ENCODE measurements at regions not wholly inside any gene's neighbourhood (a gene's known extent, or its start where the extent isn't known, plus 50 kb on each side); places are given as distances from the start of the nearest gene placed in this dataset.

DNA sequence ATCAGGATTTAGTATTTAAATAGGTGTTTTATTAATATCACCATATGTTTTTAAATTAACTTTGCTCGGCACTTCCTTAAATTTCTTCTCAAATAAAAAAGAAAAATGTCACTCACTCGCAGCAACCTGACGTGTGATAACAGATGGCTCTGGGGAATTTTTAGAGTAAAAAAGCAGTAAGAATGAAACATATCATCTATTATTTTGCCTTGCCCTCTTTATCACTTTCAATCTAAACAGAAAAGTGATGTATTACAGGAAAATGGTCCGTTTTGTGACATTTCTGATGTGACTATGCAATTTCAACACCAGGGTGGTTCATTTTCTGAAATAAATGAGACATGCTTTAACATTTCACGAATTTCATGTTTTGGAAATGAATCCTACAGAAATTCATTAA, 1368.0 kb upstream of the LRRTM1 start:
- TF ChIP-seq EZH2 (IDR thresholded peaks at IDR 0.05; ENCODE audit: borderline replicate concordance, low read length) (no peak), CTCF (IDR thresholded peaks at IDR 0.05; ENCODE audit: low read length) (no peak)
